ENCODE measurements at regions not wholly inside any gene's neighbourhood (a gene's known extent, or its start where the extent isn't known, plus 50 kb on each side); places are given as distances from the start of the nearest gene placed in this dataset.

GRCh38 chr21:31500982-31501381 is 156.9 kb upstream of the TIAM1 start:
- Histone ChIP-seq H3K18ac (ENCODE audit: insufficient read length, low read depth, low read length) (no peak overlapping the region), H2BK5ac (ENCODE audit: insufficient read length, low read length) (no peak overlapping the region), H4K8ac (replicated peaks; ENCODE audit: insufficient read length, low read depth, low read length) (no peak overlapping the region), H2BK120ac (ENCODE audit: low read depth, low read length, poor library complexity, severe bottlenecking) (no peak overlapping the region), H3K27ac (ENCODE audit: insufficient read length, low read depth, low read length) (no peak overlapping the region), H3K4me1 (ENCODE audit: insufficient read depth, low read length) (no peaks in the 10 kb centered on the region; the same call in 1 of the 2 replicates), H3K9ac (ENCODE audit: extremely low read depth, insufficient read length, low read length) (no peak overlapping the region), H3K23me2 (ENCODE audit: insufficient read length, low read depth, low read length, poor library complexity, severe bottlenecking) (no peaks in the 10 kb centered on the region), H3K79me2 (ENCODE audit: insufficient read depth, low read length) (no peaks in the 10 kb centered on the region; the same call in 1 of the 2 replicates), H3K14ac (ENCODE audit: insufficient read depth, low read length) (no peak overlapping the region), H3K4ac (ENCODE audit: low read depth, low read length) (no peak overlapping the region), H2BK15ac (ENCODE audit: low read depth, low read length) (no peak overlapping the region), H4K20me1 (ENCODE audit: control insufficient read depth, insufficient read depth, insufficient read length) (no peaks in the 10 kb centered on the region), H3K27me3 (ENCODE audit: insufficient read depth, low read length) (no peaks in the 10 kb centered on the region), H3K4me2 (ENCODE audit: insufficient read depth, insufficient read length, low read length) (no peak overlapping the region), H4K5ac (ENCODE audit: insufficient read length, low read depth, low read length) (no peak overlapping the region), H2AK5ac (ENCODE audit: insufficient read length, low read length) (no peak overlapping the region), H3K23ac (ENCODE audit: insufficient read length, low read depth, low read length) (no peak overlapping the region), H3T11ph (ENCODE audit: low read length) (no peak overlapping the region), H4K91ac (ENCODE audit: insufficient read length, low read depth, low read length) (no peak overlapping the region), H3K56ac (ENCODE audit: insufficient read length, low read depth, low read length) (no peak overlapping the region), H3K9me3 (ENCODE audit: control insufficient read depth, low read depth, low read length) (no peaks in the 10 kb centered on the region), H2BK20ac (ENCODE audit: low read depth, low read length, poor library complexity, severe bottlenecking) (no peak overlapping the region), H2BK12ac (ENCODE audit: insufficient read length, low read depth, low read length) (no peak overlapping the region), H3K79me1 (ENCODE audit: insufficient read depth, low read depth, low read length, poor library complexity, severe bottlenecking) (no peaks in the 10 kb centered on the region), H2AFZ (ENCODE audit: low read length) (no peak overlapping the region)
- DNase-seq = no peak
- Mint-ChIP-seq H3K9me3 (no peaks in the 10 kb centered on the region), H3K27ac (no peak overlapping the region), H3K27me3 (ENCODE audit: low read depth) (no peaks in the 10 kb centered on the region), H3K4me3 (no peak overlapping the region), H3K4me1 (peaks cover 28 to 41% of the 10 kb centered on the region in 2 experiments), H3K36me3 (ENCODE audit: insufficient read depth in 1 of 3, low read depth in 3 of 3) (peaks cover 0 to 3% (median 0%) of the 10 kb centered on the region in 3 experiments; a peak in 2 of 7 replicates)
- no CpG with 5 or more reads among the region's 7 CpGs for WGBS (ENCODE audit: extremely low coverage, insufficient read length, low lambda C conversion rate)
- TF ChIP-seq CTCF (conservative IDR thresholded peaks at IDR 0.05) = no peak
